Stimulated activated CD4-positive, alpha-beta T cell treated with anti-CD3 and anti-CD28 coated beads, Interleukin-15, amount 100 ng/mL, for 24 hours (primary cell): ENCODE measurements at regions not wholly inside any gene's neighbourhood (a gene's known extent, or its start where the extent isn't known, plus 50 kb on each side); places are given as distances from the start of the nearest gene placed in this dataset.

Experiments
- DNase-seq: peaks from one replicate; pipeline ENCODE4 v3.0.0-alpha.2; 2020

DNA sequence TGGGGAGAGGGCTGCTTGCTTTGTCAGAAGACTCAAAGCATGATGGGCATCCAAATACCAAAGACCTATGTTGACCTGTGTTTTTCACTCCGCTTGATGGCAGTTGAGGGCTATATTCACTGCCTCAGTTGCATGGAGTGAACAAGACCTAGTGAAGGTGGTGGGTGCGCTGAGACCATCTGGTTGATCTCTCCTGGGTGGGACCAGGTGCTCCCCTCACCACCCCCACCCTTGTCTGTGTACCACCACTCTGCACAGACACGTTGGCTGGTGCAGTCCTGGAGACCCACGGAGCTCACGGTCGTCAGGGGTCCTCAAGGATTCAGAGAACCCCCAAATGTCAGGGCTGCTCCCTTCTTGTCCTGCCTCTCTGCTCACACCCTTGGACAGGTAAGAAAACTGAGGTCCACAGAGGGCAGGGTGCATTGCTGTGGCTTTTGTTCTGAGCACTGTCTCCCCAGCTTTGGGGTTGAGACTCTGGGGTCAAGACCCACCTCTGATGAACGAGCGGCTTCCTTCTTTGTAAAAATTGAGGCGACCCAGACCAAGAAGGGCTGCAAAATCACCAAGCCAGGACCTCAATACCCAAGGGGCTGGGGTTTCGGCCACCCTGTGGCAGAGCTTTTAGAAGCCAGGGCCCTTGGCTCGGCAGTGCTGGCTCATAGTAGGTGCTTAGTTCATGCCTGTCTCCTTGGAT lies 166.3 kb upstream of the RTL1 start:
- no peak for DNase-seq

DNA sequence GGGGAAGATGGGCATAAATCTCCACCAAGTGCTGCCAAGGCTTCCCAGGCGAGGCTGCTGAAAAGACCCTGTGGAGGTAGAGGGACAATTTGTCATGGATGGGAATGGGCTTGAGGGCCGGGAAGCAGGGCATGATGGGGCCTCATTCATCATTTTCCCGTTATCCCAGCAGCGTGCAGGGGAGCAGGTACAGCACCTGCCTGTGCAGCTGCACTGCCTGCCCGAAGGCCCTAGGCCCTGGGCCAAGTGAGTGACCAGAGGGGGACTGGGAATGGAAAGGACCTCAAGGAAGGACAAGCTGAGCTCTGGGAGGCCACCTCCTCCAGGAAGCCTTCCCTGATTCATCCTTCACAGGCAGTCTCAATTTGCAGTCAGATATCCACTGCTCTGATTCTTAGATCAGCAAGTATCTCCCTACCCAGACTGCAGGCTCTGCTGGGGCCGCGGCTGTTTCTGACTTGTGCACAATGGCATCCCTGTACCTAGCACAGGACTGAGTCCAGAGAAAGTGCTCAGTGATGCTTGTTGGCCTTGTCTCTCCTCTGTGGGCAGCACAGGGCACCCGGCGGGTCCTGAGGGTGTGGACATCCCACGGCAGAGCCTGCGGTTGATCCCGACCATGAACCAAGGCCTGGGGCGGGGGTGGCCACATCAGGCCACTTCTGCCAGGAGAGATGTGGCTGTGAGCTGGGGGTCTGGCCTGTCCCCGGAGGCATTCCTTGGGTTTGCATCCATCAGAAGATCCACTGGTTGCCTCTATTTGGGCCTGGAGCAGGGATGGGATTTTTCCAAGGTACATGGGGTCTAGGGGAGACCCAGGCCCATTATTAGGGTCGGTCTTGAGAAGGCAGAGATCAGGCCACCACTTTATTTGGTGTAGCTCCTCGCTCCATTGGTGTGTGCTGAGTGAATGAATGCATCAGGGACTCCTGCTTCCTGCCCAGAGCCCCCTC lies 167.3 kb upstream of the RTL1 start:
- DNase-seq: no peak

DNA sequence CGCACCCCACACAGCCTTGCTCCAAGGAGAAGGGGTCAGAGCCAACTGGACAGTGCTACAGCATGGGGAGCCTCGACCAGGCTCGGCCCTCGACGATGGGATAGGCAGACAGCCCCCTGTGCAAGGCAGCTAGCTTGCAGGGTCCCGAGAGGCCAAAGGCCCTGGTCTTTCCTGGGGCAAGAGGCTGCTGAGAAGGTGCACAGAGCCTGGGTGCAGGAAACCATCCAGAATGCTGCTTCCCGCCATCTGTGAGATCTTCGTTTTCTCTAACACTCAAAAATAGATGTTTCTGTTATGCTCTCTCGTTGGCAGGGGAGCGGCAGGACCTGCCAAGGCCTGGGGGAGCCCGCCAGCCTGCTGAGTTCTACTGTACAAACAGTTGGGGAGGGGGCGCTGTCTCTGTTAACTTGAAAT lies 168.0 kb upstream of the RTL1 start:
- DNase-seq: no peak

DNA sequence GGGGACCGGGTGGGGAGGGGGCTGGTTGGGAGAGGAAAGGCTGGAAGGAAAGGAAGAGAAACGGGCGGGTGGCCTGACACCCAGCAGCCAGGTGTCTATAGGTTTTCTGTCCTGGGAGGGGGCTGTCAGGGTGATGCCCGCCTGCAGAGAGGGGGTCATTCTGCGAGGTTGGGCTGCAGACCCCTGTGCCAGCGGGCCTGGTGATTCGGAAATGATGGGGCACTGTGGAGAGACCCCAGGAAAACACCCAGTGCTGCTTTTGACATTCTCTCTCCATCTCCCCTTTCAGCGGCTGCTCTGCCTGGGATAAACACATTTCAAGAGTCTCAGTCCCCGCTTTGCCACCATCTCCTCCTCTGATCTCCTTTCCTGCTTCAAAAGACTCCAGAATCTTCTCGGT lies 168.5 kb upstream of the RTL1 start:
- no peak for DNase-seq

DNA sequence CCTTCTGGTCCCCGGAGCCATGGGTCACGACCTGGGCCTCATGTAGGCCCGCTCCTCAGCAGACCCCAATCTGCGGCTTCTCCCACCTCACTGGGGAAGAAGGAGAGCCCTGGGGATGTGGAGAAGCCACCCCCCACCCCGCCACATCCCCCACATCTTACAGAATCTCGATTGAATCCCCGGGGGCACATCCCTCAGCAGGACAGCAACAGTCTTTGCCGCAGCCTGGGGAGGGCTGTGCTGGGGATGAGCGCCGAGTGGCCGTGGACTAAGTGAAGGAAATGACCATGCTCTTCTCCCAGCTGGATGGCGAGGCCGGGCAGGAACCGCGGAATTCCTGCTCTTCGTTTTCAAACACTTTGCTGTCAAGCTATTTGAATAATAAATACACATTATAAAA lies 169.0 kb upstream of the RTL1 start:
- no peak for DNase-seq

DNA sequence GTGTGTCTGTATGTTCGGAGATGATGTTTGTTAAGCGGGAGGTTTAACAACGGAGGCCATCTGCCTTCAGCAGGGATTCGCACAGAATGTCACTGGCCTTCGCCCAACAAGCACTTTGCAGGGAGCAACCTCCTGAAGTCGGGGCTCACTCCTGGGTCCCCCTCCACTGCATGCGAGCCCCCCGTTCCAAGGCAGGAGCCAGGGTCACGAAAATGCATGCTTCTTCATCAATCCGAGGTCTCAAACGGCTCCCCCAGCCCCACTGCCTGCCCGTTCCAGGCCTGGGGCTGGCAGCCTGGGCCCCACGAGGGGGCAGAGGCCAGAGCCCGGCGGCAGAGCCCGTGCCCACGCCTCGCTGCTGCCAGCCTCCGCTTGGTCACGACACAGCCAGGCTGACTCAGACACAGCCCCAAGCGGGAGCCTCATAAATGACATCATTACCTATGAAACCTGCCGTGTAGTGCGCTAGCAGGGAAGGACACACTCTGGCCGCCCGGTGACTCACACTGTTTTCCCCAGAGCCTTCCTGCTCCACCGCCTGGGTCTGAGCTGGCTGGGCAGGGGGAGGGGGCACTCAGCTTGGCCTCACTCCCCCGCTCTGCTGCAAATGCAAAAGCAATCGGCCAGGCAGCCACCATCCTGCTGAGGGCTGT lies 169.5 kb upstream of the RTL1 start:
- peak; percentile 30 for DNase-seq

DNA sequence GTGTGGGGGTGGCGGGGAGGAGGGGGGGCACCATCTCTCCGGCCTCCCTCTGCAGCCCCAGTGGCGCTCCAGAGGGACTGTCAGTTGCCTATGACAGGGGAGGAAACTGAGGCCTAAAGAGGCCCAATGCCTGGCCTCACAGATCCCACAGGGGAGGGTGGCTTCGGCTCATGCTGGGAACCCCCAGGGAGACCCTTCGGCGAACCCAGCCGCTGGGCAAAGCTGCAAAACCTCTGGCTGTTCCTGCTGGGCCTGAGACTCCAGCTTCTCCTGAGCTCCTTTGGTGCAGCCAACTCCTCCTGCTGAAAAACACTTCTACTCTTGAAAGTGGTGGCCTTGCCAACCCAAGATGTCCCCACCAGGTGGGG lies 170.1 kb upstream of the RTL1 start:
- no peak for DNase-seq

DNA sequence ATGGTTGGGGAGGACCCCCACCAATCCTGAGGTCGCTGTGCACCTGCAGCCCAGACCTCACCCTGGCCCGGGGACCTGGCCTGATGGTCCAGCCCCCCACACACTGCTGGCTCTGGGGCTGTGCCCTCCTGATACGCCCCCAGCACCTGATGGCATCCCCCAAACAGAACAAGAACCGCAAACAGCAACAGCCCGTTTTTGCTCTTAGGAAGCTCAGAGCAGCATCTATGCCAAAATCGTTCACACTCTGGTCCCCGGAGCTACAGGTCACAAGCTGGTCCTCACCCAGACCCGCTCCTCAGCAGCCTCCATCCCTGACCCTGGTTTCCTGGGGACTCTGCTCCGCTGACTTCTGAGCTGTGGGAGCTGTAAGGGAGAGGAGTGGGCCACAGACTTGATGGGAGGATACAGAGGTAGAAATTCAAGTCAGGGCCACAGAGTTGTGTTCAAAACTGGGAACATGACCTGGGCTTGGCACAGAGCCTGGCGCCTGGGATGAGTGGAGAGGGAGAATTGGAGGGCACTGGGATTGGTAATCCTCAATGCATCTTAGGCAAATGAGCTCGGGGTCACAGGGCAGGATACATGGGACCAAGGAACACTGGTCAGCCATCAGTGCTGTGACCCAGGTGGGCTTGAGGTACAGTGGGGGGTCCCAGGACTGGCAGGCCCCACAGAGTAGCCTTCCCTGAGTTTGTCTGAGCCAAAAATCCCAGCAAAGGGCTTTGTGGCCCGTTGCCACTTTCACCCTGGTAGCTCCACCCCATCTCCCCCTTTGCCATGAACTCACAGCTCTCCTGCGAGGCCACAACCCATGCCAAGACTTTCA lies 170.9 kb upstream of the RTL1 start:
- no peak for DNase-seq

DNA sequence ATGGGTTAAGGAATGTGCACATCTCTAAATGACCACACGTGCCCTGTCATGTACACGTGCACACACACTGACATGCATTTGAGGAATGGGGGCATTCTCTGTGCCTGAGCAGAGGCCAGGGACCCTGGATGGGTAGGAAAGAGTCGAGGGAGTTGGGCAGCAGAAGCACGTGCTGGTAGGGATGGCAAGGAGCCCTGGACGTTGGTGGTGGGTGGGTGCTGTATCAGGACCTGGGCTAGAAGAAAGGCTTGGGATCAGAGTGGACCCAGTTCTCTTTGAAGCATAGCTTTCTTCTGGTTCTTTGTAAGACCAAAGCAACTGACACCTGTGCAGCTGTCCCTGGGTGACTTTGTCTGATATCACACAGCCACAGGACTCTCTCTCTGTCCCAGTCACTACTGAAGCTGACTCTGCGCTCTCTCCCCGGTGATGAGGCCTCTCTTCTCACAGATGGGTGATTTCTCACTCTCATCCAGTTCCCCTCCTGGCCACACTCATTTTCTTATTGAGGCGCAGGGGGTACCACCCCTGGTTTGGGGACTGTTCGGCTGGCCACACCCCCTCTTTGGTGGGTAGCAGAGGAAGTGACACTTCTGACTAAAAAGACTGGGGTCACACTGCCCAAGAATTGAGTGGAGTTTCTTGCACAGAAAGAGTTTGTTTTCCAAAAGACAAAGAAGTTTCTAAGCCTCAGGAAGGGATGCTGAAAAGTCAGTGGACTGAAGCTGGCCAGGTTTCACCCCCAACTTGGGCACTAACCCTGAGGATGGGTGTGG lies 171.7 kb upstream of the RTL1 start:
- no peak for DNase-seq

DNA sequence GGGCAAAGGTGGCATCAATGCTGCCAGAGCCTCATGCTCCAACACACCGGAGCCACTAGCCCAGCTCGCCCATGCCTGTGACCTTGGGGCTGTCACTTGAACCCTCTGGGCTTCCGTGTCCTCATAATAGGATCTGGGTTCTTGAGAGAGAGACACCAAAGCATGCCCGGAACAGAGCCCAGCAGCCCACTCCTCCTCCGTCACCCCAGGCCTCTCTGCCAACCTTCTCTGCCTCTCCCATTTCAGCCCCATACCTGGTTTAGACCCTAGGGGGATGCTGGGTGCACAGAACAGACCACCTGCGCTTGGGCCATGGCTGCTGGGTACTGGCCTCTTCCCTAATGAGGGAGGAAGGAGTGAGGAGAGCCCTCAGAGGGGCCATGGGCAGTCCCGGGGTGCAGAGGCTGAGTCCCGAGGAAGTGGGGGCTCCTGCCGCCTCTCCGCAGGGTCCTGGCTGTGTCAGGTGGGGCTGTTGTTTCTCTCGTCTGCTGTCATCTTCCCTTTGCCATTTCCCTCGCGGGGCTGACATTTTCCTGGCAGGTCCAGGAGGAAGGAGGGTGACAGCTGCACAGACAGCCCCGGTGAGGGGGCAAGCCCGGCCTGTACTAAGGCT lies 172.4 kb upstream of the RTL1 start:
- DNase-seq: no peak

DNA sequence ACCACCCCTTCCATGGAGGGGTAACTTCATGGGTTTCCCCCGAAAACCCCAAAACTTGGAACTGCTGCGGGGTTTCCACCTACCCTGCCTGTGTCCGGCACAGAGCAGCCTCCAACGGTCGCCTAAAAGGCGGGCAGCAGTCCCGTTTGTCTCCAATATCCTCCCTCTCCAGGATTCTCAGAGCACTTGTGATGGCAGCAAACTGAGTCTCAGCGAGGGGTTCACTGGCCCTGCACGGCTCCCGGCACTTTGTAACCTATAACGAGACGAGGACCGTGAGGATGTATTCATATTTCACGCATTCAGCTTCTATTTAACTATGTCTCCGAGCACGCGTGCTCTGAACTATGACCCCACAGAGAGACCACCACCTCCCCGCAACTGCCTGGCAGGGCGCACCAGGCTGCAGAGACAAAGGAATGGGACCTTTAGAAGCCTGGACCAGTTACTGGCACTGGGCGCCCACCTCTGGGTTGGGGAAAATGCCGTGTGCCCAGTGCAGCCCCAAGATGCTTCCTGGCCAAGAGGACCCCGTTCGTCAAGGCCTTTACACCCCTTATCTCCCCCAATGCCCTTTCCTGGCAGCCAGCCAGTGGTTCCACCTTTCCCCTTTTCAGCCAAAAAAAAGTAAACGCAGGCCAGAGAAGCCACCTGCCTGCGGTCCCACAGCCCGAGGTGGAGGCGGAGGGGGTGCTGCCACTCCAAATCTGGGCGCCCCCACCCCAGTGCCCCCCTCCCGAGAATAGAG lies 173.1 kb upstream of the RTL1 start:
- no peak for DNase-seq

DNA sequence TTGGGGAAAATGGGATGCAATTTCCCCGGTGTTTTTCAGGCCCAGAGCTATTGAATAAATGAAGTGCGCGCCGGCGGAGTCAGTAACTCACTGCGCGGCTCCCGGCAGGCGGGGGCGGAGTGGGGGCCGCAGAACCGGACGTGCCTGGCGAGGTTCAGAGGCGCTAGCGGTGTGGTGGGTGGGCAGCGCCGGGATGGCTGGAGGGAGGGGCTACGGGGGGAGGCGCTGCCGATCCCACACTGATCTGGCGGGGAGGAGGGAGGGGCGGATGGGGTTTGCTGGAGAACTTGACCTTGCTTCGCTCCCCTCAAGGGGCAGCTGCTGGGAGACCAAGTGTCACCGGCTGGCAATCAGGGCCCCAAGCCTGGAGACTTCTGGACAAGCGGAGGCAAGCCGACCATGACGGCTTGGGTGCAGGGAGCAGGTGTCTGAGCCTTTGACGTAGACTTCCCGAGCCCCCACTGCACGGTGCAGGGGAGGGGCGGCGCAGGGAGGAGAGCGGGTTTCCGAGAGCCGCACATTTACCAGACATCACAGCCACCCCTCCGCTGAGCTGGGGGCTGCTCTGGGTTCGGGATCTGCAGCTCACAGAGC lies 174.1 kb upstream of the RTL1 start:
- no peak for DNase-seq

DNA sequence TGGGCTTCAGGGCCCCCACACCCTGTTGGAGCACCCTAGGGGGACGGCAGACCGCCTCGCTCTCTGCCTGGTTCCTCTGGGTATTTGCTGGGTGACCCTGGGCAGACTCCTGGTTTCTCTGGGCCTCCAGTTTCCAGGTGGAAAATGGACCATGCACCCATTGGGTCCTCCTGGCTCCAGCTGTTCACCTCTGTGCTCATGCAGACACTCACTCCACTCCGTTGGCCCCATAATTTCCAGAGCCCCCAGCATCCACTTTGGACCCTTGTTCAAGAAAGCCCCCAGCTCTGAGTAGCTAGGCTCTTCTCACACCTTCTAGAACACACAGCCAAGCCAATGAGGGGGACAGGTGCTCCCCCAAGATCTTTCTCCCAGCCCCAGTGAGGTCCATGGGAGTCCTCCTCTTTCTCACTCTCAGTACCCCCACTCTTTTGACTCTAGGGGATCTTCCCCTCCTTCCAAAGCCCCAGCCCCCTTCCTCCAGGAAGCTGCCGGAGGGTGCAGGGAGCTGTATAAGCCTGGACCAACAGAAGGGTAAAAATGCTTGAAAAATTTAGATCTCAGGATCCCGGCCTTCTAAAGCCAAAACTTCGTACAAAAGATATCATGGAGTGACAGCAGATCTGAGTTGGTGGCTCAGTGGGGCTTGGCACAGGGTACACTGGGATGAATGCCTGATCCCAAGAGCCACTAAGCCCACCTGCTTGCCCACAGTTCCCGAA lies 174.8 kb upstream of the RTL1 start:
- DNase-seq: no peak

DNA sequence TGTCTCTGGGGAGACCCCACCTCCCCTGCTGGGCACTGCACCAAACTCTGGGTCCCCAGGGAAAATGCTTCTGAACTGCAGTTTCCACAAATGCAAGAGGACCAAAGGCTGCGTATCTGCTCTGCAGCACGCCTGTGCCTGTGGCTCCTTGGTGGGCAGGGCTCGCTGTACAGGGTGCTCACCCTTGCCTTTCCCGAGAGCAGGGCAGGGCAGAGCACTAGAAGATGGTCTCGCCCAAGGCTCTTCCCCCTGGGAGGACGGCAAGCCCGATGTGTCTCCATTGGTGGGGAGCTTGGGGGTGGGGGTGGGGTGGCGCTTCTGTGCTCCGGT lies 175.3 kb upstream of the RTL1 start:
- no peak for DNase-seq

DNA sequence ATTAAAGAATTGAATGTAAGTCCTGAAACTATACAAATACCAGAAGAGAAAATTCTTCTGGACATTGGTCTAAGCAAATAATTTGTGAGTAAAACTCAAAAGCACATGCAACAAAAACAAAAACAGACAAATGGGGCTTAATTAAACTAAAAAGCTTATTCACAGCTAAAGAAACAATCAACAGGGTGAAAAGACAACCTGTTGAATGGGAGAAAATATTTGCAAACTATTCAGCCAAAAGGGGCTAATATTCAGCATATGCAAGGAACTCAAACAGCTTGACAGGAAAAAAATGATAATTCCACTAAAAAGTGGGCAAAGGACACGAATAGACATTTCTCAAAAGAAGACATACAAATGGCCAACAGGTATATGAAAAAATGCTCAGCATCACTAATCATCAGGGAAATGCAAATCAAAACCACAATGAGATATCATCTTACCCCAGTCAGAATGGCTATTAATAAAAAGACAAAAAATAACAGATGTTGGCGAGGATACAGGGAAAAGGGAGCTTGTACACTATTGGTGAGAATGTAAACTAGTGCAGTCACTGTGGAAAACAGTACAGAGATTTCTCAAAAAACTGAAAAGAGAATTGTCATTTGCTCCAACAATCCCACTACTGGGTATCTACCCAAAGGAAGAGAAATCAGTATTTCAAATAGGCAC lies 177.5 kb upstream of the RTL1 start:
- DNase-seq: no peak

DNA sequence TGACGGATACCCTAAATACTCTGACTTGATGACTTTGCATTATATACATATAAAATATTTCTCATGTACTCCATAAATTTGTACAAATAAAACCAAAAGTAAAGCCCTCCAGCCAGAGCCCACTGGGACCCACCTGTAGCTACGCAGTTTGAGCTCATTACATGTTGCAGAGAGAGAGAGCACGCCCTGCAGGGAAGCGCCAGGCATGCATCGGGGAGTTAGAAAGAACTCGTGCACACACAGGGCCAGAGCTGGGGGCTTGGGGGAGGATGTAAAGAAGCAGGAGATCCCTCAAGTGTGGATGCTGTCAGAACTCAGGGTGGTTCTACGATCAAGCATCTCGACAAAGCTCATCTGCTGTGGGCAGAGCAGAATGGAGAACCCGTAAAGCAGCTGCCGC lies 178.5 kb upstream of the RTL1 start:
- DNase-seq: no peak

DNA sequence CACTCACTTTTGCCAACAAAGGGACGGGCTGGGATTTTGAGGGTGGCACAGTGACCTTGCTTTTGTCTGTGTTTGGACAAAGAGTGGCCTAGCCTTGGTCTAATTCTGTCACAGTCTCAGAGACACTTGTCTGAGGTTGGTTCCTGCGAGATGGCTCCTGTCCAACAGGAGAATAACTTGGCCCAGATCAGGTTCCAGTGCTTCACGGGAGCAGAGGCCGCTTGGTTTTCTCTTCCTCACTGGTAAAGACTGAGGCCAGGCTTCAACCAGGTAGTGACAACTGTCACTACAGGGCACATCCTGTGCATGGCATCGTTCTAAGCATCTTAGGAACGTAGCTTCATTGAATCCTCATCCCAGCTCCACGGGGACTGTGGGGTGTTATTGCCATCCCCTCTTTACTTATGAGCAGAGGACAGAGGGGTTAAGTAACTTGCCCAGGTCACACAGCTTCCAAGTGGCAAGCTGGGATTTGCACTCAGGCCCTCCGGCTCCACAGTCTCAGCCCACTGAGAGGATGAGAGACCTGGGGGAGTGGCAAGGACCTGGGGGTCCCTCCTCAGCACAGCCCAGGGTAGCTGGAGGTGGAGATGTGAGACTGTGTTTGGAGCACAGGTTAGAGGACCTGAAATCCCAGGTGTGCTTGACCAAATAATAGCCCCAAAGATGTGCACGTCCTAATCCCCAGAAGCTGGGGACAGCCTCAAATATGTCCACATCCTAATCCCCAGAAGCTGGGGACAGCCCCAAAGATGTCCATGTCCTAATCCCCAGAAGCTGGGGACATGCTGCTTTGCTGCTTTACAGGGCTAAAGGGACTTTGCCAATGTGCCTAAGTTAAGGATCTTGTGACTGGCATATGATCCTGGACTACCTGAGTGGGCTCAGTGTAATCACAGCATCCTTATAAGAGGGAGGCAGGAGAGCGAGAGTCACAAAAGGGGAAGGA lies 179.2 kb upstream of the RTL1 start:
- DNase-seq: no peak
